Inflammatory macrophage treated with lipopolysaccharide for 4 hours (primary cell): ENCODE measurements at regions not wholly inside any gene's neighbourhood (a gene's known extent, or its start where the extent isn't known, plus 50 kb on each side); places are given as distances from the start of the nearest gene placed in this dataset.
"Not testable (repeated sequence)": the region's sequence is repeated elsewhere in the genome, so short reads cannot be mapped to it uniquely, and the experiment has no call there.

Experiments
- DNase-seq: peaks from one replicate; pipeline ENCODE4 v3.0.0-alpha.2; 2020

DNA sequence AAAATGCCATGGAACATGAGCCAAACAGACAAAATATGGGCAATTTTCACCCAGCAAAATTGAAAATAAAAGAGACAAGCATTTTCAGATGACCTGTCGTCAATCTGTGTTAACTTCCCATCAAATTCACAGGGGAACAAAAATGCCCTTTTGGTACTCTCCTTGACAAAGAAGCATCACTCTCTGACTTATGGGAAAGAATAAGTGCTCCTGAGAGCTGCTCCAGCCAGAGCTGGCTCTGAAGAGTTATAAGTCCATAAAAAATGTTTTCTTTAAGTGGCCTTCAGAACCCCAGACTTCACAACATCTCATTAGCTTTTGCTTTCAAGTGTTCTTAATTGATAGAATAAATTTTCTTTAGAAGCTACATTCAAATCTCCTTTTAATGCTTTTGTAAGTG, 721.4 kb upstream of the GOT2 start:
- DNase-seq: no peak

DNA sequence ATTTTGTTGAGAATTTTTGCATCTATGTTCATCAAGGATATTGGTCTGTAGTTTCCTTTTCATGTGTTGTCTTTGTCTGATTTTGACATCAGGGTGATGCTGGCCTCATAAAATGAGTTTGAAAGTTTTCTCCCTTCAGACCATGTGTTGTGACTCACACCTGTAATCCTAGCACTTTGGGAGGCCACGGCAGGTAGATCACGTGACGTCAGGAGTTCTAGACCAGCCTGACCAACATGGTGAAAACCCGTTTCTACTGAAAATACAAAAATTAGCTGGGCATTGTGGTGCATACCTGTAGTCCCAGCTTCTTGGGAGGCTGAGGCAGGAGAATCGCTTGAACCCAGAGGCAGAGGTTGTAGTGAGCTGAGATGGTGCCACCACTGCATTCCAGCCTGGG, 716.4 kb upstream of the GOT2 start:
- not testable (repeated sequence) for DNase-seq

- DNase-seq: no peak
Observed at GRCh38 chr16:59440502-59440901, 706.4 kb upstream of the GOT2 start.

DNA sequence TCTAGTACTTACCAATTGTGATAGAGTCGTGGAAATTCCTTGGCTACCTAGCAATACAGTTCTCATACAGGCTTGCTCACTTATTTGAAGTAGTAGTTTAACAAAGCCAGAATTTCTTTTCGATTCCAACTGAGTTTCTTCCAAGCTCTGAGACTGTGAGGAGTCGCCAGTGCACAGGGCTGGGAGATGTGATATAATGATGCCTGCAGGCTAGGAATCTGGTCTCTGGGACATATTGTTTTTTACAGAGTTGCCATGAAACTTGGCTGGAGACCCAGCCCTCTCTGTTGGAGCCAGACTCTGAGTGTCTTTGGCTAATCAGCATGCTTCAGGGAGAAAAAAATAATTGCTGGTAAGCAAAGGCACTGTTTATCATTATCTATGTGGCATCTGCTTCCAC, 698.8 kb upstream of the GOT2 start:
- no peak for DNase-seq

DNA sequence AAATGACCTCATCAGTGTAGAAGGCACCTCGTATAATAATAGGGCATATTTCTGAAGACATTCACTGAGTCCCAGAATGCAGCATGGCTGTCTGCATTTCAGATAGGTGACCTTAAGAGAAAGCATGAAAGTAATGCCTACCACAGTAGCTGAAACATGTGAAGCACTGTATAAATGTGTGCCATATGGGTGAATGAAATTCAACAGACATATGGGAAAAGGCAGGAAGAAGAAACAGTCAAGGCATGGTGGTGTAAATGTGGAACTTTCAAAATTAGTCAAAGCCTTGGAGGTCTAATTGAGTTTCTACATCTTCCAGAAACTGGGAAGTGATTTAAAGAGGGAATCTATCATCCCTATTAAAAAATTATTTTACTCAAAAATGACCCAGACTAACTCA, 698.2 kb upstream of the GOT2 start:
- no peak for DNase-seq

DNA sequence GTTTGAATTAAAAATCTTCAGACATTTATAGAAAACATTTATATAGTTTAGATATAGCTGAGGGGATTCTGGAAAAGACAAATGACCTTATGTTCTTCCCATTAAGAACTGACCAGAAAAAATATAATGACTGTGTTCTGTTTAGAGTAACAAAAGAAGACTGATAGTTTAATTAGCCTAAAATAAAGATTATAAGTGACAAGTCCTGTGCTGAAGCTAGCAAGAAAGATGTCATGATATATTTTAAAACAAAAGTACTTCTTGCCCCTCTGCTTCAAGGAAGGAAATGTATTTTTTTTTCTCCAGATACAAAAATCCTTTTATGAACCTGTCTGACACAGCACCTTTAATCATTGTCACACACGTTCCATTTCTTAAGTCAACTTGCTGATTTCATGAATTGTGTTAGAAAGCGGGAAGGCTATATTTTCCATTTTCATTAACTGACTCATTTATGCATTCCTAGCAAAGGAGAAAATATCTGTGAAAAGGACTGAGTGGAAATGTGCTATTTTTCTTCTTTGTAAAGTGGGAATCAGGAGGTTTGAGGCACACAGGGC, 690.7 kb upstream of the GOT2 start:
- DNase-seq: no peak

DNA sequence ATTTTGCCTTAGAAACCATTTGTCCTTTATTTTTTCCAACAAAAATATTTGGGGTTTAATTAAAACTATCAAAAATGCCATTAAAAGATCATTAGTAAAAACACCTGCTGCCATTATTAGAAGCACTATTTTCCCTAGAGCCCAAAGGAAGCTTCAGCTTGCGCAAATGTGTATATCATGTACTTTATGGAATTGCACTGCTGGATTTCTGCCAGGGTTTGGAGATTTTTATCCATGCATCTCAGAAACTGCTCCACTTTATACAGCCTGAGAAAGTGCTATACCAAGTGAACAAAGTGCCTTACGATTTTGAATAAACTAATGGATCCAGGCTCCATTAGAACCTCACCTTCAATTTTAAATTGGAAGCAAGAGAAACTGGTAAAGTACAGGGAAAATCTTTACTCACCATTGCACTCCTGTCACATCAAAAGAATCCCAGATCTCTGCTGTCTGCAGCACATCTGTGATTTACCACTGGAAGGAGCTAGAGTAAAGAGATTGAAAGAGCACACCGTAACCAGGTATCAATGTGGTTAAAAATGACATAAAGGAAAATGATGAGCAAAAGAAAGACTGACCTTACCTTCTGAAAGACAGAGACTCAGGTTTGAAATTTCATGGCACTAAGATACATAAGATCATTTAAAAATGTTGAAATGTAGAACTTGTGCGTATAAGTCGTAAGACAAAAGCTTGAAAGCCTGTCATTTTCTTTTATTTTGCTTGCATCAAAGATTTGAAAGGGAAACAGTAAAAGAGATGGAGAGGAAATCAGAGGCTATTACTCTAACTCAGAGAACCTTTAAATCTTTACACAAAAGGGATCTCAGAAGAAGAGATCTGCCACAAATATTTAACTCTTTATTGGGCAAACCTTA, 678.1 kb upstream of the GOT2 start:
- DNase-seq: no peak

DNA sequence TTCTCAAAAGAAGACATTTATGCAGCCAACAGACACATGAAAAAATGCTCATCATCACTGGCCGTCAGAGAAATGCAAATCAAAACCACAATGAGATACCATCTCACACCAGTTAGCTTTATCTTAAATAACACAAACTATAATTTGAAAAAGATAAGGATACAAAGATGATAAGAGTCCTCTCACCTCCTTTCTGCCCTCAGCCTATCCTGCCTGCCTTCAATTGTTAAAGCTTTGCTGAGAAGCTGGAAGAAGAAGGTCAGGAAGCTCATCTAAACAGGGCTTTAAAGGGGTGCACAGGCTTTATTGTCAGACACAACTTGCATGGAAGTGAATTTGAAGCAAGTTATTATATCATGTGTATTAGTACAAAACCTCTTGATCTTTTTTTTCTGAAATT, 676.3 kb upstream of the GOT2 start:
- DNase-seq: no peak

GRCh38 chr16:59405802-59406201, 671.7 kb upstream of the GOT2 start:
- no peak for DNase-seq

- DNase-seq: no peak
Observed at GRCh38 chr16:59404509-59404908, 670.4 kb upstream of the GOT2 start.

DNA sequence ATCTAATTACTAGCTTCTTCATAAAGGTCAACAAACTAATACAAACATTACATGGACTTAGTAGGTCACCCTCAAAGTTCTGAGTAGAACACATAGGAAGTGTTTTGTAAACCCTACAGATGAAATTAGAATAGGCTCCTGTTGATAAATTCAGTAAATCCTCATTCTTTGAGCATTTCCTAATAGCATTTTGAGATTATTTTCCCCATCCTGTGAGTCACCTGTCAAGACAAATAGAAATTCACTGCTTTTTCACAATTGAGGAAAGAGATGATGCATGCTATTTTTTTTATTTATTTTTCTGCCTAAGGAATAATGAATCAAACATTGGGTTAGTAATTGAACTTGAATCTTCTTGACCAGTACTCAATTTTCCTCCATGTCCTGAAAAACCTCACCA, 666.7 kb upstream of the GOT2 start:
- no peak for DNase-seq

DNA sequence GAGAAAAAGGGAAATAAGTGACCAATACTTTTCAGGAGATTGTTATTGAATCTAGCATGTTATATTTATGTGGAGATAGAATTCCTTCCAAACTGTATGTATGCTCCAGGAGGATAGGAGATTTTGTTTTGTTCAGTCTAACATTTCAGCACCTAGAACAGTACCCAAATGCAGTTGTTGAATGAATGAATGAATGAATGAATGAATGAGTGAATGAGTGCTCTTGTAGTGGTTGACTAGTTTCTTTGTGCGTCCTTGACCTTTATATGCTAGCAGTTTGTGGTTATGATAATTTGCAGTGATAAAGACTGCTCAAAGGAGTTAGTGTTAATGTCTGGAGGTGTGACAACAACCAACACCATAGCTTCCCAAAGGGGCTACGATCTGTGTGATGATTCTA, 663.5 kb upstream of the GOT2 start:
- DNase-seq: no peak

DNA sequence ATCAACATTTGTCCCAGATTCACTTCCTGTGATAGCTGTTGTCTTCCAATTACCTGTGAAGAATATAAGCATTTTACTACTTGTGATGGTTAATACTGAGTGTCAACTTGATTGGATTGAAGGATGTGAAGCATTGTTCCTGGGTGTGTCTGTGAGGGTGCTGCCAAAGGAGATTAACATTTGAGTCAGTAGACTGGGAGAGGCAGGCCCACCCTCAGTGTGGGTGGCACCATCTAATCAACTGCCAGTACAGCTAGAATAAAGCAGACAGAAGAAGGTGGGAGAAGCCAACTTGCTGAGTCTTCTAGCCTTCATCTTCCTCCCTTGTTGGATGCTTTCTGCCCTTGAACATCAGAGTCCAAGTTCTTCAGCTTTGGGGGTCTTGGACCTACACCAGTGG, 660.4 kb upstream of the GOT2 start:
- no peak for DNase-seq

DNA sequence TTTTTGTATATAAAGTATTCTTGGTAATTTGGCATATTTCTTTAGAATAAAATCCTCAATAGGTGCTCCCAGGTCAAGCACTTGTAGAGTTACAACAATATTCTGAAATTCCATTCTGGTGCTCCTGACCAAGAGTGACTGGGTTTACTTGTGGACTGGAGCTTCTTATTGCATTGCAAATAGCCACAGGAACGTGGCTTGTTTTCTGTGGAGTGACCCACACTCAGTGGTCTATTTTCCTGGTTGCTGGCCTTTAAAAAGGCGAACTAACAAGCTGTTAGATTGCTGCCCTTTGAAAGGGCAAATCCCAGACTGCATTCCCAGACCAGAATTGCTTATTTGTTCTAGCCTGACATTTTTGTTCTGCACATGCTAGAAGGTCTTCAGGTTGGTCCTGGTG, 658.8 kb upstream of the GOT2 start:
- no peak for DNase-seq

GRCh38 chr16:59391617-59392364, 657.7 kb upstream of the GOT2 start:
- no peak for DNase-seq

DNA sequence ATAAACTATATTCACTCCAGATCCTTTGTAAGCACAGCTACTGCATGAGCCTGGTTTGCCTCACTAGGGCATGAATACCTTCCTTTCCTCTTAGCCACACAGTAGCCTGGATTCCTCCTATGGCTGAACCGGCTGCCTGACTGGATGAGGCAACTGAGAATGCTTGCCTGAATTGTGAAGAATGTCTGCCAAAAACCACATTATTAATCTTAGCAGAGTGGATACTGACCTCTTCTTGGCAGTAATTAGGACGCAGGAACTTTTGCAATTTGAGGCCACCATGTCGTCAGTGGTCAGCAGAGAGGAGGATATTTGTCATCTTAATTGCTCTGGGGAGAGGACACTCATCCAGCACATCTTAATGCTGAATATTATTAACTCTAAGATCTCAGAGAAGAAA, 651.8 kb upstream of the GOT2 start:
- DNase-seq: no peak

GRCh38 chr16:59385491-59385890, 651.4 kb upstream of the GOT2 start:
- DNase-seq: no peak

- no peak for DNase-seq
Observed at GRCh38 chr16:59373632-59374031, 639.5 kb upstream of the GOT2 start.

- no peak for DNase-seq
Observed at GRCh38 chr16:59370717-59371116, 636.6 kb upstream of the GOT2 start.

- DNase-seq: no peak
Observed at GRCh38 chr16:59369523-59369922, 635.4 kb upstream of the GOT2 start.

- DNase-seq: no peak
Observed at GRCh38 chr16:59368586-59368985, 634.5 kb upstream of the GOT2 start.

GRCh38 chr16:59356709-59357108, 622.6 kb upstream of the GOT2 start:
- no peak for DNase-seq

- no peak for DNase-seq
Observed at GRCh38 chr16:59356144-59356543, 622.0 kb upstream of the GOT2 start.

DNA sequence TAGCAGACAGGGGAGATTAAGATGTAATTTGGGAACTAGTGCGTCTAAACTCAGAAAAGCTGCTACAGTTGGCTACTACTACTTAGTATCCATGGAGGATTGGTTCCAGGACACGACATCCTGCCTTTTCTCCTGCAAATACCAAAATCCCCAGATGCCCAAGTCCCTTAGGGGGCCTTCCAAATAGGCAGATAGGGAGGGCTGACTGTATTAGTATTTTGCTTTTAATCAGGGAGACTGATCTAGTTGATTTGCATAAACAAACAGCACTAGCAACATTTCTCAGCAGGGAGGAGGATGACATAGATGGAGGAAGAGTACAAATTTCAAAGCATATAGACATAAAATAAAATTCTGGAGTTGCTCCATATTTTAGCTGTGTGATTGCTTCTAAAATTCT, 621.6 kb upstream of the GOT2 start:
- DNase-seq: no peak
